OCI-M1 (cell line): ENCODE measurements at regions not wholly inside any gene's neighbourhood (a gene's known extent, or its start where the extent isn't known, plus 50 kb on each side); places are given as distances from the start of the nearest gene placed in this dataset.
"Not testable (repeated sequence)": the region's sequence is repeated elsewhere in the genome, so short reads cannot be mapped to it uniquely, and the experiment has no call there.

Experiments used
- DNase-seq: peaks from one replicate; lab custom pipeline; 2025; lab: John Stamatoyannopoulos, UW

GRCh38 chr7:68399991-68400590, 1198.2 kb upstream of the AUTS2 start:
- no peak for DNase-seq

- no peak for DNase-seq
Measured at GRCh38 chr7:68400783-68401182, 1197.5 kb upstream of the AUTS2 start.

- DNase-seq: no peak
Measured at GRCh38 chr7:68401313-68401712, 1197.0 kb upstream of the AUTS2 start.

GRCh38 chr7:68406480-68406879, 1191.8 kb upstream of the AUTS2 start:
- DNase-seq: no peak

- no peak for DNase-seq
Measured at GRCh38 chr7:68407460-68407859, 1190.8 kb upstream of the AUTS2 start.

- no peak for DNase-seq
Measured at GRCh38 chr7:68408873-68409272, 1189.4 kb upstream of the AUTS2 start.

- no peak for DNase-seq
Measured at GRCh38 chr7:68409851-68410250, 1188.4 kb upstream of the AUTS2 start.

- DNase-seq: not testable (repeated sequence)
Measured at GRCh38 chr7:68410693-68411092, 1187.6 kb upstream of the AUTS2 start.

- no peak for DNase-seq
Measured at GRCh38 chr7:68411742-68412141, 1186.5 kb upstream of the AUTS2 start.

GRCh38 chr7:68414631-68415425, 1183.4 kb upstream of the AUTS2 start:
- DNase-seq: no peak

GRCh38 chr7:68417002-68417401, 1181.3 kb upstream of the AUTS2 start:
- DNase-seq: no peak

GRCh38 chr7:68417659-68418058, 1180.6 kb upstream of the AUTS2 start:
- no peak for DNase-seq

GRCh38 chr7:68420342-68421192, 1177.7 kb upstream of the AUTS2 start:
- DNase-seq: no peak

GRCh38 chr7:68421712-68422111, 1176.6 kb upstream of the AUTS2 start:
- DNase-seq: no peak

GRCh38 chr7:68422281-68422680, 1176.0 kb upstream of the AUTS2 start:
- no peak for DNase-seq

GRCh38 chr7:68423356-68423755, 1174.9 kb upstream of the AUTS2 start:
- DNase-seq: no peak

- DNase-seq: no peak
Measured at GRCh38 chr7:68424658-68425297, 1173.5 kb upstream of the AUTS2 start.

GRCh38 chr7:68425377-68425776, 1172.9 kb upstream of the AUTS2 start:
- DNase-seq: no peak

GRCh38 chr7:68429411-68430117, 1168.7 kb upstream of the AUTS2 start:
- DNase-seq: no peak

- DNase-seq: no peak
Measured at GRCh38 chr7:68432585-68432984, 1165.7 kb upstream of the AUTS2 start.

GRCh38 chr7:68433462-68434070, 1164.7 kb upstream of the AUTS2 start:
- DNase-seq: no peak
